NCI-H1105 (cell line): ENCODE measurements at regions not wholly inside any gene's neighbourhood (a gene's known extent, or its start where the extent isn't known, plus 50 kb on each side); places are given as distances from the start of the nearest gene placed in this dataset.
"Not testable (repeated sequence)": the region's sequence is repeated elsewhere in the genome, so short reads cannot be mapped to it uniquely, and the experiment has no call there.

Experiments used
- DNase-seq: peaks from one replicate; lab custom pipeline; 2025; lab: John Stamatoyannopoulos, UW

DNA sequence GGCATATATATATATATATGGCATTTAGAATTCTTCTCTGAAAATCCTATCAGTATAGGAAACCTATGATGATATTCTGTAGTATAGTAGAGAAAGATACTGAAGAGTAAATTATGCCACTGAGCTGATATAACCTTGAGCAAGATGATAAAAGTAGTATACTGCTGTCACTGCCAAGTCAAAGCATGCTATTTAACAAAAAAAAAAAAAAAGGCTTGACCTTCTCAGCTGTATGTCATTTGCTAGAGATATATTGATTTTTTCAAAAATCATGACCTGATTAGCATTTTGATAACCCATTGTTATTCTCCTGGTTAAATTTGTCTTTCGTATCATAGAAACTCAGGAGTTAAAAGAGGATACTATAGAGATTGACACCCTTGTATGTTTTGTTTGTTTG lies 299.4 kb downstream of the ADAMTS20 start:
- no peak for DNase-seq

DNA sequence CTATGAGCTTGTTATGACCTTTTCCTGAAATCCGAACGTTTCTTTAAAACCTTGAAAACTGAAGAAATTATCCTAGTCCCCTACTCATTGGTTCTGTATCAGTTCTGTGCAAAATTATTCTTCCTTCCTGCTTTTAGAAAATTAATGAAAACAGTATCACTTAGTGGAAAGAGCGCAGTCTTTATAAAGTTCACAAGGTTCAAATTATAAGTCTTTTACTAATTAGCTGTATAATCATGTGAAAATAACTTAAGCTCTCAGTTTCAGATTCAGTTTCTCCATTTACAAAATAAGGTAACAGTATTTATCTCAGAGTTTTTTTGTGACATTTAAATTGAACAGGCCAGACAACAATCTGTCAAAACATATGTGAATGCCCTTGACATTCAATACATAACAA lies 306.1 kb downstream of the ADAMTS20 start:
- no peak for DNase-seq

DNA sequence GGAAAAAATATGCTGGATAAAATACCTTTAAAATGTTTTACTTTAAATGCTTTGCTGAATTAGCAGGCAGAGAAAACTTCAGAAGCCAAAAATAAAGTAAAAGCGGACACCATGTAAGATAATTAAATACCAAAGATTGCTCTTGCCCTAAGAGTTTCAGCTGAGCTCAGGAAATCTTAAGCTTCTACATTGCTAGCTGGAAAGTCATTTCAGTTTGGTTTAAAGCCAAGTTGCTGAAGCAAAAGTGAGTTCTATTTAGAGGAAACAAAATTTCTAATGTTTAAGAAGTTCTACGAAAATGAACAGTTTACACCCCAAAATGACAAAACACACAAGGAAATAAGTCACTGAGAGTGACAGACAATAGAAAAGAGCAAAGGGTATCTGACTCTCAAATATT lies 310.0 kb downstream of the ADAMTS20 start:
- DNase-seq = no peak

- no peak for DNase-seq
These were observed 313.7 kb downstream of the ADAMTS20 start for GRCh38 chr12:43238281-43238680.

DNA sequence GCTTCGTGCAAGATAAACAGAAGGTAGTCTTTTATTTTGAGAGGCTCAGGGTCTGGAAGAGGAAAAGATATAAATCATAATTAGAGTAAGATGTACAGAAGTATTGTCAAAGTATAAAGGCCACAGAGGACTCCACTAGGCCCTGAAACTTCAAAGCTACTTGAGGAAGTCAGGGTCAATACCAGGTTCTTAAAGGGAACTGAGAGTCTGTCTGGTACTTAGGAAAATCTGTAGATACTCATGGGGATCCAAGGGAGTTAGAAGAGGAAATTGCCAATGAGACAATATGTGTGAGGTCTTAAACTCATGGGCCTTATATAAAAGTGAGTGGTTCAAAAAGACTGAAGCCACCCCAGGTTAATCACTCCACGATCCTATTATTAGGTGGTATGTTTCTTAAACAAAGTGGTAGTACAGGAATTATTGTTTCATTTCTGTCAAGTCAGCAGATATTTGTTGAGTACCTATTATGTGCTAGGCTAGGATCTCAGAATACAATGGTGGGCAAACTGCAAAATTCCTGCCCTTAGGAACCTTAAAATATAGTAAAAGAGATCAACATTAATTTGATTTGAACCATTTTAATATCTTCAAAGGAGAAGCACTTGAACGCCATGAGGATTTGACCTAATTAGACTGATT lies 314.6 kb downstream of the ADAMTS20 start:
- DNase-seq = no peak

GRCh38 chr12:43235721-43236120 lies 316.3 kb downstream of the ADAMTS20 start:
- no peak for DNase-seq

DNA sequence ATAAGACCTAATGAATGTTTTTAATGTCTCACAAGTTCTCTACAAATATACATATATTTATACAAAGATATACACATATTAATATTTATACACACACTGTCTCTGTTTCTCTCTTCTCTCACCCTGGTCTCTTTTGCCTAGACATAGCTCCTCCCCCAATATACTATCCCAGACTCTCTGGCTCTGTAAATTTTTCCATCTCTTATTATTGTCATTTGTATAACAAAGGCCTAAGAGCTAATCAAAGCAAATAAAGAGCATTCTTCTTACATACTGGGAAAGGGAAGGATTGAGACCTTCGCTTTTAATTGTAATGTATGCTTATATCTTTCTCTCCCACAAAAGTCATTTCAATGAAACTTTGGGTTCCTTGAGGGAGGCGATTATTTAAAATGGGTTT lies 318.1 kb downstream of the ADAMTS20 start:
- no peak for DNase-seq

GRCh38 chr12:43226151-43226550 lies 325.9 kb downstream of the ADAMTS20 start:
- no peak for DNase-seq

DNA sequence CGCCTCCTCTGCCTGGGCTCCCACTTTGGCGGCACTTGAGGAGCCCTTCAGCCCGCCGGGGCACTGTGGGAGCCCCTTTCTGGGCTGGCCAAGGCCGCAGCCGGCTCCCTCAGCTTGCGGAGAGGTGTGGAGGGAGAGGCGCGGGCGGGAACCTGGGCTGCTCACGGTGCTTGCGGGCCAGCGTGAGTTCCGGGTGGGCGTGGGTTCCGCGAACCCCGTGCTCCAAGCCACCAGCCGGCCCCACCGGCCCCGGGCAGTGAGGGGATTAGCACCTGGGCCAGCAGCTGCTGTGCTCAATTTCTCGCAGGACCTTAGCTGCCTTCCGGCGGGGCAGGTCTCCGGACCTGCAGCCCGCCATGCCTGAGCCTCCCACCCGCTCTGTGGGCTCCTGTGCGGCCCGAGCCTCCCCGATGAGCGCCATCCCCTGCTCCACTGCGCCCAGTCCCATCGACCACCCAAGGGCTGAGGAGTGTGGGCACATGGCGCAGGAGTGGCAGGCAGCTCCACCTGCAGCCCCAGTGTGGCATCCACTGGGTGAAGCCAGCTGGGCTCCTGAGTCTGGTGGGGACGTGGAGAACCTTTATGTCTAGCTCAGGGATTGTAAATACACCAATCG lies 327.7 kb downstream of the ADAMTS20 start:
- DNase-seq = not testable (repeated sequence)

- no peak for DNase-seq
These were observed 329.2 kb downstream of the ADAMTS20 start for GRCh38 chr12:43222796-43223195.

GRCh38 chr12:43221216-43221615 lies 330.8 kb downstream of the ADAMTS20 start:
- DNase-seq = no peak

DNA sequence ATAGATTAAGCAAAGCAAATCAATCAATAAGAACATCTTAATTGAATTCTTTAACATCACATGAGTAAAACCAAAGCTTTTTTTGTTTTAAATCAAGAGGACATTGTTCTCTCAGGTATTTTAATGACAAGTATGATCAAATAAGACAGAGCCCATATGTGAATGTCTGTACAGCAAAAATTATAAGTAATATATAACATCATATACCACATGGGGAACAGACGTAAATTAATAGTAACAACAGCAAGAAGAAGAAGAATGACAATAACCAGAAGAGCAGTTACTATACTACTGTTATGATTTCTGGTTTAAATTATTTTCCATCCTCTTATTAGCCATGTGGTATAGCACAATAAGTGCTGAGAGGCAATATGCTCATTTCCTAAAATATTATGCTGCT lies 335.5 kb downstream of the ADAMTS20 start:
- no peak for DNase-seq

- no peak for DNase-seq
These were observed 337.8 kb downstream of the ADAMTS20 start for GRCh38 chr12:43214166-43214565.

GRCh38 chr12:43213608-43214007 lies 338.4 kb downstream of the ADAMTS20 start:
- no peak for DNase-seq

DNA sequence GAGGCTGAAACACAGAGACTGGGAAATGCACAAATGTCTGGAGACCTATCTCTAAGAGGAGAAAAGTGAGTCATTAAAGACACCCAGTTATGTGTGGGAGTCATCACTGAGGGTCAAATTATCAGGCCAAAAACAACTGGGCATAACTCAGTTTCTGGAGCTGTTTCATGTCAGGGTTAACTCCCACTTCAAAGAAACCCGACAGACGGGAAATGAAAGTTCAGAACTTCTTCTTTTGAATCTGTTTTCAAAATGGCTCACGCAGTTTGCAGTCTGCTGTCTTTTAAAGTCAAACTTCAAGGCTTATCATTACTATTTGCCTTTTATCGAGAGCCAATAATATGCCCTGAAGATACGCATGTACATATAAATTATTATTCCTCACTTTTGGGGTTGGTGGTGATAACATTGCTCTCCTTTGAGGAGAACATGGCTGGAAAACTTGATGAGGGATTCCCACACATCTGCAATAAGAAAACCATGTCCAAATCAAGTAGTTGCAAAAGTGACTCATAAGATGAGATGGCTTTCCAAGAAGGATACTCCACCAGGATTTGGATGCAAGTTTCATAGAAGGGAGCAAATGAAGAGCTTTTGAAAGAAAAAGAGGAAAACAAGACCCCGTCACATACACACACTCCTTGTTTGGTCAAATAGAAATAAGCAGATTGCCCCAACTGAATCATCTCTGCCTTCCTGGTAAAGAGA lies 341.4 kb downstream of the ADAMTS20 start:
- no peak for DNase-seq

- DNase-seq = no peak
These were observed 343.4 kb downstream of the ADAMTS20 start for GRCh38 chr12:43208627-43209026.

GRCh38 chr12:43208221-43208620 lies 343.8 kb downstream of the ADAMTS20 start:
- DNase-seq = no peak

DNA sequence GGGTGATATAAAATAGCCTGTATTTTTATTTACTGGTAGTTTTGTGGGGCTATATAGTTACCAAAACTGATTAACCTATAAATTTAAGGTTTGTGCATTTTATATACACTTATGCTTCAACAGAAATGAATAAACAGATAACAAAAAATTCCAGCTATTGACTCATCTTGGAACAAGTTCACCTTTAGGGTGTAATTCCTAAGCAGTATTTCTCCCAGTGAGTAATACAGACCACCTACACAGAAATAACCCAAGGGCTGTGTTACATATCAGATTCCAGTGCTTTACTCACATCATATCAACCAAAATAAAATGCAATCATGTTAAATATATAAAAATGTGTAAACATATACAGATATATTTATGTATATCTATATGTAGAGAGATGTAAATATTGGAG lies 345.6 kb downstream of the ADAMTS20 start:
- DNase-seq = no peak

GRCh38 chr12:43198608-43199007 lies 353.4 kb downstream of the ADAMTS20 start:
- DNase-seq = no peak

GRCh38 chr12:43196268-43196907 lies 355.6 kb downstream of the ADAMTS20 start:
- DNase-seq = no peak

DNA sequence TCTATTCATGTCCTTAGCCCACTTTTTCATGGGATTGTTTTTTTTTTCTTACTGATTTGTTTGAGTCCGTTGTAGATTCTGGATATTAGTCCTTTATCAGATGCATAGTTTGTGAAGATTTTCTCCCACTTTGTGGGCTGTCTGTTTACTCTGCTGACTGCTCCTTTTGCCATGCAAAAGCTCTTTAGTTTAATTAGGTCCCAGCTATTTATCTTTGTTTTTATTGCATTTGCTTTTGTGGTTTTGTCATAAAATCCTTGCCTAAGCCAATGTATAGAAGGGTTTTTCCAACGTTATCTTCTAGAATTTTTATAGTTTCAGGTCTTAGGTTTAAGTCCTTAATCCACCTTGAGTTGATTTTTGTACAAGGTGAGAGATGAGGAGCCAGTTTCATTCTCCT lies 358.9 kb downstream of the ADAMTS20 start:
- DNase-seq = not testable (repeated sequence)

DNA sequence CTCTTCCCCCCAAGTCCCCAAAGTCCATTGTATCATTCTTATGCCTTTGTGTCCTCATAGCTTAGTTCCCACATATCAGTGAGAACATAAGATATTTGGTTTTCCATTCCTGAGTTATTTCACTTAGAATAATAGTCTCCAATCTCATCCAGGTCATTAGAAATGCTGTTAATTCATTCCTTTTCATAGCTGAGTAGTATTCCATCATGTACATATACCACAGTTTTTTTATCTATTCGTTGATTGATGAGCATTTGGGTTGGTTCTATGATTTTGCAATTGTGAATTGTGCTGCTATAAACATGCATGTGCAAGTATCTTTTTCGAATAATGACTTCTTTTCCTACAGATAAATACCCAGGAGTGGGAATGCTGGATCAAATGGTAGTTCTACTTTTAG lies 359.6 kb downstream of the ADAMTS20 start:
- not testable (repeated sequence) for DNase-seq

- peak; percentile 47 for DNase-seq
These were observed 371.8 kb downstream of the ADAMTS20 start for GRCh38 chr12:43180242-43180641.
